ENCODE measurements at regions not wholly inside any gene's neighbourhood (a gene's known extent, or its start where the extent isn't known, plus 50 kb on each side); places are given as distances from the start of the nearest gene placed in this dataset.
"Not testable (repeated sequence)": the region's sequence is repeated elsewhere in the genome, so short reads cannot be mapped to it uniquely, and the experiment has no call there.

DNA sequence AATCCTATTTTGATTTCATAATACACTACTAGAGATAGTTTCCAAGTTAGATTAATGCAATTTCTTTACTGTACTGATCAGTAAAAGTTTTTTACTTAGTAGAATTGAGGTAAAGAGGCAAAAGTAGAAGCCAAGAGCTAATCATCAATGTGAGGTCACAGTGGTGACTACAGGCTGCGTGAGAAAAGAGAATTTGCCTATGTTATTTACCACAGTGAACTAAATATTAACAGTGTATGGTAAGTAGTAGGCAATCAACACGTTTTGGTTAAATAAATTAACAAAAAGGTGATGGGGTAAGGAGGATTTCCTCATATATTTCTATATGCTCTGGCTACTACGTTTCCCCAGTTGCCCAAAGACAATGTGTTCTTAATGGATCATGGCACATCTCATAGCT lies 202.2 kb upstream of the CMC1 start:
- H3K9me3 Mint-ChIP-seq, result no peaks in the 10 kb centered on the region
- H3K4me3 Mint-ChIP-seq, result no peak overlapping the region
- no peaks in the 10 kb centered on the region for H3K36me3 Mint-ChIP-seq (ENCODE audit: low read depth)
- H3K4me1 Mint-ChIP-seq, result peaks cover 3% of the 10 kb centered on the region
- ChIA-PET CTCF (no interaction called here), POLR2A (no interaction called here)
- no peak for DNase-seq
- H3K27ac Mint-ChIP-seq, result no peak overlapping the region
- H3K27me3 Mint-ChIP-seq, result peaks cover 2% of the 10 kb centered on the region

DNA sequence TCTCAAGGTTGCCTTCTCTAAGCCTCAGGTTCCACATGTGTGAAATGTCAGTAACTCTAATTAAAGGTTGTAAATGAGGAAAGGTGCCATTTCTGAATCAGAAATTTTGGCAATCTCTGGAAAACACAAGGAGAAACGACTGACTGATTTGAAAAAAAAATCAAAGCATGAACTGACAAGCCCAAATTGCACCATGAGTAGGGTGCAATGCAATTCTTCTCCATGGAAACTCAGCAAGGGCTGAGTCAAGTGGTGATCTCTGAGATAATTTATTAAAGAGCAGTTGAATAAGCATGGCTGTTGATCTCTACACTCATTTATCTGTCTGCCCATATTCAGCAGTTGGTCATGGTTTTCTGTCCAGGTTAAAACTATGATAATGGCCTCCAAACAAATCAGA lies 201.6 kb upstream of the CMC1 start:
- POLR2A ChIA-PET, result no interaction called here
- Mint-ChIP-seq H3K4me1 (peaks cover 3% of the 10 kb centered on the region), H3K9me3 (no peaks in the 10 kb centered on the region), H3K36me3 (ENCODE audit: low read depth) (no peaks in the 10 kb centered on the region), H3K27me3 (peaks cover 2% of the 10 kb centered on the region), H3K27ac (no peak overlapping the region), H3K4me3 (no peak overlapping the region)
- CTCF ChIA-PET, result no interaction called here
- no peak for DNase-seq

GRCh38 chr3:28042095-28042635 lies 199.3 kb upstream of the CMC1 start:
- Mint-ChIP-seq H3K36me3 (ENCODE audit: low read depth) (no peaks in the 10 kb centered on the region), H3K9me3 (no peaks in the 10 kb centered on the region), H3K4me3 (no peak overlapping the region), H3K27me3 (peaks cover 2% of the 10 kb centered on the region), H3K27ac (no peak overlapping the region), H3K4me1 (no peaks in the 10 kb centered on the region)
- POLR2A ChIA-PET, result no interaction called here
- DNase-seq, result no peak
- CTCF ChIA-PET, result no interaction called here

GRCh38 chr3:28042707-28043106 lies 198.7 kb upstream of the CMC1 start:
- ChIA-PET POLR2A (no interaction called here), CTCF (no interaction called here)
- Mint-ChIP-seq H3K27ac (no peak overlapping the region), H3K27me3 (peaks cover 2% of the 10 kb centered on the region), H3K9me3 (no peaks in the 10 kb centered on the region), H3K4me1 (no peaks in the 10 kb centered on the region), H3K36me3 (ENCODE audit: low read depth) (no peaks in the 10 kb centered on the region), H3K4me3 (no peak overlapping the region)
- no peak for DNase-seq

DNA sequence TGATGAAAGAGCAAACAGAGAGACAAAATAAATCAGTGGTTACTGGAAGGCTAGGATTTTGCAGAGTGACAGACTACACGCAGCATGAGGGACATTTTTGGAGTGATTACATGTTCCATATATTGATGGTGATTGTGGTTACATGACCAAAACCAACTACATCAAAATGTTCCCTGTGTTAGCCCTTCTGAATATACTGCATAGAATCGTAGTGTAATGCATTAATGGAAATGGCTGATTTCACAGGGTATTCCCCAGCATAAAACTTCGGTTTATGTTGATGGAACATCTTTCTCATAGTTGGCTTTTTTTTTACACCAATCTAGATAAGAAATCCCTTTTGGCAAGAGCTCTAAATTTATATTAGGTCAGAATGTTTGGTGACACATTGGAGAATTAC lies 191.3 kb upstream of the CMC1 start:
- no peak for DNase-seq
- H3K9me3 Mint-ChIP-seq, result no peaks in the 10 kb centered on the region
- H3K36me3 Mint-ChIP-seq (ENCODE audit: low read depth), result no peaks in the 10 kb centered on the region
- peaks cover 5% of the 10 kb centered on the region for H3K4me1 Mint-ChIP-seq
- H3K4me3 Mint-ChIP-seq, result no peak overlapping the region
- H3K27me3 Mint-ChIP-seq, result no peaks in the 10 kb centered on the region
- H3K27ac Mint-ChIP-seq, result no peak overlapping the region
- ChIA-PET POLR2A (no interaction called here), CTCF (no interaction called here)

DNA sequence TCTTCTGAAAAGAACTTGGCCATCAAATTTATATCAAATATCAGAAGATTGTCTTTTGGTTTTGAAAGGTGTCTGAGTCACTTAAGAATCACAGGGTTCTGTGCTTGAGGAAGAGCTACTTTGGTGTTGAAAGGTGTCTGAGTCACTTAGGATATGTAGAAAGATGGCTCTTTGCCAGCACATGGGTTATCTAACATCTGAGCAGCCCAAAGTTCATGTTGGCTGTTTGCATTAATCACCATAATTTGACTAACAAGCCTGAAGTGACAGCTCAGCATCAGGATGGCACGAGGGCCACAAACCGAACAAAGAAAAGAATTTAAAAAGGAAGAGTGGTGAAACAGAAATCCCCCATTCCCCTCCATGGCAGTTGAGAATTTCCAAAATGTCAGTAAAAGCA lies 190.5 kb upstream of the CMC1 start:
- Mint-ChIP-seq H3K36me3 (ENCODE audit: low read depth) (no peaks in the 10 kb centered on the region), H3K4me1 (peaks cover 5% of the 10 kb centered on the region), H3K9me3 (no peaks in the 10 kb centered on the region), H3K27me3 (peaks cover 1% of the 10 kb centered on the region), H3K4me3 (no peak overlapping the region), H3K27ac (no peak overlapping the region)
- ChIA-PET CTCF (no interaction called here), POLR2A (no interaction called here)
- DNase-seq, result no peak

DNA sequence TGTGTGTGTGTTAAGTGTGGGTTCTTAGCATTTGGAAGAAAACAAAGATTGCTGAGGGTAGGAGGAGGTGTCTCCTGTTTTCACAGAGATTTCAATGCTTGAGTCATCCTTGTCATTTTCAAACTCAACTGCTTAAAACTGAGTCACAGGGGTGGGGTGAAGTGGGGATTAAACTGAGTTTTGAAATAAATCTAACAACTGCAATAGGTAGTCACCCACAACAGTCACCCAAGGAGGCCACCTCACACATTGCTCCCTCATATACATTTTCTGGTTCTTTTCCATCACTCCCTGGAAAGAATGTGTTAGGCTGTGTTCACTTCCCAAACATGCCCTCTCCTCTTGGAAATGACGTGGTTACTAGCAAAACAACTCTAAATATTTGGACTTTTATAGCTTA lies 187.7 kb upstream of the CMC1 start:
- H3K36me3 Mint-ChIP-seq (ENCODE audit: low read depth), result no peaks in the 10 kb centered on the region
- no peak for DNase-seq
- ChIA-PET CTCF (no interaction called here), POLR2A (no interaction called here)
- peaks cover 5% of the 10 kb centered on the region for H3K4me1 Mint-ChIP-seq
- H3K4me3 Mint-ChIP-seq, result no peak overlapping the region
- no peak overlapping the region for H3K27ac Mint-ChIP-seq
- peaks cover 3% of the 10 kb centered on the region for H3K9me3 Mint-ChIP-seq
- H3K27me3 Mint-ChIP-seq, result peaks cover 3% of the 10 kb centered on the region

- ChIA-PET CTCF (interaction anchor here (1.1 kb wide), 1 partner anchor 231 kb away, joined by 4 read pairs; no protein-coding TSS in a partner anchor), POLR2A (no interaction called here)
- Mint-ChIP-seq H3K4me3 (no peak overlapping the region), H3K27ac (no peak overlapping the region), H3K36me3 (ENCODE audit: low read depth) (no peaks in the 10 kb centered on the region), H3K27me3 (peaks cover 3% of the 10 kb centered on the region), H3K4me1 (no peaks in the 10 kb centered on the region), H3K9me3 (peaks cover 5% of the 10 kb centered on the region)
- DNase-seq, result no peak
These were observed 184.6 kb upstream of the CMC1 start for GRCh38 chr3:28056806-28057205.

GRCh38 chr3:28057539-28057938 lies 183.9 kb upstream of the CMC1 start:
- no peaks in the 10 kb centered on the region for H3K4me1 Mint-ChIP-seq
- peaks cover 3% of the 10 kb centered on the region for H3K27me3 Mint-ChIP-seq
- CTCF ChIA-PET, result no interaction called here
- peaks cover 5% of the 10 kb centered on the region for H3K9me3 Mint-ChIP-seq
- H3K36me3 Mint-ChIP-seq (ENCODE audit: low read depth), result no peaks in the 10 kb centered on the region
- H3K27ac Mint-ChIP-seq, result no peak overlapping the region
- DNase-seq, result no peak
- H3K4me3 Mint-ChIP-seq, result no peak overlapping the region
- POLR2A ChIA-PET, result no interaction called here

GRCh38 chr3:28059199-28059598 lies 182.2 kb upstream of the CMC1 start:
- CTCF ChIA-PET; POLR2A ChIA-PET; H3K4me1 Mint-ChIP-seq; H3K27ac Mint-ChIP-seq; H3K4me3 Mint-ChIP-seq; H3K27me3 Mint-ChIP-seq; H3K36me3 Mint-ChIP-seq (ENCODE audit: low read depth); H3K9me3 Mint-ChIP-seq; DNase-seq: not testable (repeated sequence)

- H3K27ac Mint-ChIP-seq, result no peak overlapping the region
- H3K9me3 Mint-ChIP-seq, result peaks cover 2% of the 10 kb centered on the region
- H3K36me3 Mint-ChIP-seq (ENCODE audit: low read depth), result no peaks in the 10 kb centered on the region
- CTCF ChIA-PET, result no interaction called here
- H3K27me3 Mint-ChIP-seq, result no peaks in the 10 kb centered on the region
- DNase-seq, result no peak
- H3K4me1 Mint-ChIP-seq, result no peaks in the 10 kb centered on the region
- POLR2A ChIA-PET, result no interaction called here
- H3K4me3 Mint-ChIP-seq, result no peak overlapping the region
These were observed 175.4 kb upstream of the CMC1 start for GRCh38 chr3:28066020-28066419.

- Mint-ChIP-seq H3K9me3 (peaks cover 2% of the 10 kb centered on the region), H3K36me3 (ENCODE audit: low read depth) (no peaks in the 10 kb centered on the region), H3K27me3 (no peaks in the 10 kb centered on the region), H3K4me1 (no peaks in the 10 kb centered on the region), H3K27ac (no peak overlapping the region), H3K4me3 (no peak overlapping the region)
- ChIA-PET POLR2A (no interaction called here), CTCF (no interaction called here)
- DNase-seq, result no peak
These were observed 174.4 kb upstream of the CMC1 start for GRCh38 chr3:28067014-28067413.

GRCh38 chr3:28068342-28068741 lies 173.1 kb upstream of the CMC1 start:
- no peaks in the 10 kb centered on the region for H3K27me3 Mint-ChIP-seq
- peaks cover 2% of the 10 kb centered on the region for H3K9me3 Mint-ChIP-seq
- POLR2A ChIA-PET, result no interaction called here
- no peak for DNase-seq
- H3K4me3 Mint-ChIP-seq, result no peak overlapping the region
- no peak overlapping the region for H3K27ac Mint-ChIP-seq
- CTCF ChIA-PET, result no interaction called here
- no peaks in the 10 kb centered on the region for H3K4me1 Mint-ChIP-seq
- no peaks in the 10 kb centered on the region for H3K36me3 Mint-ChIP-seq (ENCODE audit: low read depth)

DNA sequence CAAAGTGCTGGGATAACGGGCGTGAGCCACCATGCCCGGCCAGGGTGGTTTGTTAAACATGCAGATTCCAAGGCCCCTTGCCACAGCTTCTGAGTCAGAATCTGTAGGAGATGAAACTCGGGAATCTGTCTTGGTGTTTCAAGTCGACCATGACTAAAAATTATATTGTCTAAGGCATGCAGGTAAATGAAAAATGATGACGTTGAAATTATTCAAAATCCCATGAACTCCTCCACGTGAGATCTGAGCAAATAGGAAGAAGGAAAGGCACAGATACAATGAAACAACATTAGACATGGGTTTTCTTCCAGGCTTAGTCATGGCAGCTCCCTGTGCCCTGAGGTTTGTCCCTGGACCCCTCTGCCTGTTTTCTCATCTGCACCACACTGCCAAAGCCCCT lies 172.0 kb upstream of the CMC1 start:
- ChIA-PET POLR2A (no interaction called here), CTCF (no interaction called here)
- DNase-seq, result no peak
- Mint-ChIP-seq H3K4me1 (no peaks in the 10 kb centered on the region), H3K9me3 (peaks cover 2% of the 10 kb centered on the region), H3K27me3 (no peaks in the 10 kb centered on the region), H3K4me3 (no peak overlapping the region), H3K36me3 (ENCODE audit: low read depth) (no peaks in the 10 kb centered on the region), H3K27ac (no peak overlapping the region)

GRCh38 chr3:28076246-28076645 lies 165.2 kb upstream of the CMC1 start:
- DNase-seq, result no peak
- no peaks in the 10 kb centered on the region for H3K4me1 Mint-ChIP-seq
- no peaks in the 10 kb centered on the region for H3K36me3 Mint-ChIP-seq (ENCODE audit: low read depth)
- H3K4me3 Mint-ChIP-seq, result no peak overlapping the region
- H3K27ac Mint-ChIP-seq, result no peak overlapping the region
- H3K27me3 Mint-ChIP-seq, result no peaks in the 10 kb centered on the region
- H3K9me3 Mint-ChIP-seq, result no peaks in the 10 kb centered on the region
- ChIA-PET CTCF (no interaction called here), POLR2A (no interaction called here)
